Adrenal gland (tissue), 9 donors: ENCODE measurements at regions not wholly inside any gene's neighbourhood (a gene's known extent, or its start where the extent isn't known, plus 50 kb on each side); places are given as distances from the start of the nearest gene placed in this dataset.
"Not testable (repeated sequence)": the region's sequence is repeated elsewhere in the genome, so short reads cannot be mapped to it uniquely, and the experiment has no call there.

Experiments
- DNase-seq, 7 donors: peaks; one replicate each; pipeline ENCODE4 v3.0.0-alpha.2; 2019 to 2020
- H3K27ac ChIP-seq, 5 donors: fragments of 200-600 bp; sonication (generic) in 4 of 5; 1 replicate in 3 of 5; 2 replicates in 2 of 5; pipeline versions ENCODE4 v1.5.1 to v1.8.0; 2016 to 2020; ENCODE audit warnings: mild to moderate bottlenecking in 1 of 5
- H3K27me3 ChIP-seq: fragments of 200-600 bp; 2 replicates; pipeline ENCODE4 v1.8.0; 2021
- H3K36me3 ChIP-seq, 2 donors: fragments of 200-600 bp; replicated peaks in 1 of 2; 1 replicate in 1 of 2; 2 replicates in 1 of 2; pipeline versions ENCODE4 v1.5.1 to v1.8.0; 2018 to 2022
- H3K4me1 ChIP-seq, 2 donors: fragments of 200-600 bp; replicated peaks in 1 of 2; 1 replicate in 1 of 2; 2 replicates in 1 of 2; pipeline versions ENCODE4 v1.5.1 to v1.8.0; 2018 to 2021
- H3K4me3 ChIP-seq, 4 donors: fragments of 200-600 bp; sonication (generic) in 3 of 4; one replicate each; pipeline ENCODE4 v1.5.1; 2016 to 2018
- H3K9me3 ChIP-seq, 3 donors: fragments of 200-600 bp; sonication (generic) in 1 of 3; replicated peaks in 1 of 3; 1 replicate in 2 of 3; 2 replicates in 1 of 3; pipeline versions ENCODE4 v1.5.1 to v1.8.0; 2016 to 2021
- CTCF ChIP-seq, 6 experiments: fragments of 450-650 bp in 4 of 6; fragments of 200-600 bp in 2 of 6; sonication (generic) in 1 of 6; IDR thresholded peaks; 1 replicate in 5 of 6; 2 replicates in 1 of 6; pipeline versions ENCODE4 v1.5.1 to v1.8.0; 2016 to 2021; ENCODE audit warnings: antibody characterized with exemption in 6 of 6, mild to moderate bottlenecking in 2 of 6, moderate library complexity in 1 of 6
- POLR2A ChIP-seq, 2 donors: fragments of 450-650 bp; IDR thresholded peaks; one replicate each; pipeline ENCODE4 v1.6.1; 2017; ENCODE audit warnings: antibody characterized with exemption in 2 of 2, mild to moderate bottlenecking in 2 of 2, moderate library complexity in 1 of 2
- WGBS, 4 donors: extraction: QIAGEN DNeasy Blood & Tissue Kit in 2 of 4; methylation state at CpG; one replicate each; pipeline versions ENCODE4 v1.1.5 to v1.1.7; 2013 to 2017; 5-methylcytosine and 5-hydroxymethylcytosine counted together
- intact Hi-C, 2 donors: fragments of 100-400 bp; cut with DNase I; formaldehyde crosslinking; loops; one replicate each; pipeline versions ENCODE4 v1.14.1 to v1.15.0; 2022 to 2023
- donor health status: healthy with polysubstance abuse.
- donor health status: Bipolar disorder and iron deficiency.
- donor health status: DM: yes; HTN: yes; CAD: no.
- donor health status: DM: no; HTN: no; CAD: no.
- donor health status: DM: no; HTN: no; CAD: no.

- H3K9me3 ChIP-seq = no peaks in the 10 kb centered on the region
- no peak overlapping the region for H3K27ac ChIP-seq
- H3K27me3 ChIP-seq = no peaks in the 10 kb centered on the region
- DNase-seq = no peak
- H3K4me1 ChIP-seq = no peaks in the 10 kb centered on the region
- intact Hi-C loops = no loop called here
- H3K36me3 ChIP-seq = no peaks in the 10 kb centered on the region
- no peak overlapping the region for H3K4me3 ChIP-seq
- no peak for TF ChIP-seq CTCF (IDR thresholded peaks at IDR 0.05)
- no peak for TF ChIP-seq POLR2A (IDR thresholded peaks at IDR 0.05)
- 78 to 81% (median 80%) methylated on average over 12 to 21 of the region's 21 CpGs for WGBS, 4 donors
Observed at GRCh38 chr16:11414815-11415775, 69.8 kb downstream of the RMI2 start.

GRCh38 chr16:11416228-11417001, 71.2 kb downstream of the RMI2 start:
- no peaks in the 10 kb centered on the region for H3K9me3 ChIP-seq
- H3K4me3 ChIP-seq = no peak overlapping the region
- TF ChIP-seq CTCF (IDR thresholded peaks at IDR 0.05) (no peak), POLR2A (IDR thresholded peaks at IDR 0.05) (no peak)
- H3K36me3 ChIP-seq = no peaks in the 10 kb centered on the region
- intact Hi-C loops = no loop called here
- H3K4me1 ChIP-seq = no peaks in the 10 kb centered on the region
- H3K27me3 ChIP-seq = no peaks in the 10 kb centered on the region
- WGBS, 4 donors = 83 to 88% (median 86%) methylated on average over 12 to 16 of the region's 16 CpGs
- H3K27ac ChIP-seq = no peak overlapping the region
- DNase-seq = no peak

- Histone ChIP-seq H3K4me3 (no peak overlapping the region), H3K4me1 (no peaks in the 10 kb centered on the region), H3K27ac (no peak overlapping the region), H3K27me3 (no peaks in the 10 kb centered on the region), H3K36me3 (no peaks in the 10 kb centered on the region), H3K9me3 (no peaks in the 10 kb centered on the region)
- TF ChIP-seq POLR2A (IDR thresholded peaks at IDR 0.05) (no peak), CTCF (IDR thresholded peaks at IDR 0.05) (no peak)
- DNase-seq = no peak
- 83 to 95% (median 89%) methylated on average over 6 to 10 of the region's 10 CpGs for WGBS, 4 donors
- intact Hi-C loops = no loop called here
Observed at GRCh38 chr16:11417487-11417886, 72.2 kb downstream of the RMI2 start.

- no peak overlapping the region for H3K27ac ChIP-seq
- H3K9me3 ChIP-seq = no peaks in the 10 kb centered on the region
- no peaks in the 10 kb centered on the region for H3K4me1 ChIP-seq
- intact Hi-C loops = no loop called here
- no peaks in the 10 kb centered on the region for H3K36me3 ChIP-seq
- H3K27me3 ChIP-seq = no peaks in the 10 kb centered on the region
- TF ChIP-seq POLR2A (IDR thresholded peaks at IDR 0.05) (no peak), CTCF (IDR thresholded peaks at IDR 0.05) (no peak)
- 90 to 96% (median 92%) methylated on average over 4 of the region's 4 CpGs for WGBS, 4 donors
- H3K4me3 ChIP-seq = no peak overlapping the region
- no peak for DNase-seq
Observed at GRCh38 chr16:11418506-11418905, 73.2 kb downstream of the RMI2 start.

- intact Hi-C loops, H3K4me1 ChIP-seq, H3K36me3 ChIP-seq, H3K27ac ChIP-seq, H3K4me3 ChIP-seq, H3K27me3 ChIP-seq, DNase-seq, H3K9me3 ChIP-seq: not testable (repeated sequence)
- WGBS, 4 donors = 68 to 95% (median 88%) methylated on average over 2 to 4 of the region's 4 CpGs
Observed at GRCh38 chr16:11420067-11420466, 74.8 kb downstream of the RMI2 start.
